Neural progenitor cell (in vitro differentiated cells): ENCODE measurements at regions not wholly inside any gene's neighbourhood (a gene's known extent, or its start where the extent isn't known, plus 50 kb on each side); places are given as distances from the start of the nearest gene placed in this dataset.

Experiments used
- CTCF ChIP-seq: fragments of 200-600 bp; sonication (generic); IDR thresholded peaks from 2 replicates; pipeline ENCODE4 v1.5.1; 2017; ENCODE audit warnings: antibody characterized with exemption, mild to moderate bottlenecking
- EZH2 ChIP-seq: fragments of 200-600 bp; sonication (generic); IDR thresholded peaks from 2 replicates; pipeline ENCODE4 v1.6.1; 2017; ENCODE audit warnings: antibody characterized with exemption, mild to moderate bottlenecking, moderate library complexity

GRCh38 chr19:27722625-27723024, 1490.3 kb downstream of the UQCRFS1 start:
- TF ChIP-seq CTCF (no peak), EZH2 (no peak)
